ENCODE measurements at regions not wholly inside any gene's neighbourhood (a gene's known extent, or its start where the extent isn't known, plus 50 kb on each side); places are given as distances from the start of the nearest gene placed in this dataset.
"Not testable (repeated sequence)": the region's sequence is repeated elsewhere in the genome, so short reads cannot be mapped to it uniquely, and the experiment has no call there.

DNA sequence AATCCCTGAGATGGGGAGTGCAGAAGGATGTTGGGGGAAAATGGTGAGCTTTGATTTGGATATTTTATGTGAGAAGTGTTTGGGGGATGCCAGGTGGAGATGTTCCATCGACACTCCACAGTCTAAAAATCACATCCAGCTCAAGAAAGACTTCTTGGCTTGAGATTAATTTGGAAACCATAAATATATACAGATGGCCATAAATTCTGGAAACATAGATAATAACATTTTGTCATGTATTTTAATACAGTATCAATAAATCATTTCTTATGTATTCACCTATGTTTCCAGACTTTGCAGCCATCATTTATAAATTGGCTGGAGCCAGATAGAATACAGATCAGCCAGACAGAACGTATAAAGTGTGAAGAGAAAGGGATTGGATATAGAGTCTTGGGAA, 245.5 kb upstream of the DDHD1 start:
- Histone ChIP-seq H3K27ac (no peak overlapping the region), H3K4me1 (no peaks in the 10 kb centered on the region), H3K27me3 (no peaks in the 10 kb centered on the region), H3K9me3 (no peaks in the 10 kb centered on the region), H3K36me3 (no peaks in the 10 kb centered on the region), H3K4me3 (no peak overlapping the region)
- intact Hi-C loops (cut with DNase I), result no loop called here
- ATAC-seq (no peak), DNase-seq (no peak)
- TF ChIP-seq CTCF (IDR thresholded peaks at IDR 0.05), result no peak

DNA sequence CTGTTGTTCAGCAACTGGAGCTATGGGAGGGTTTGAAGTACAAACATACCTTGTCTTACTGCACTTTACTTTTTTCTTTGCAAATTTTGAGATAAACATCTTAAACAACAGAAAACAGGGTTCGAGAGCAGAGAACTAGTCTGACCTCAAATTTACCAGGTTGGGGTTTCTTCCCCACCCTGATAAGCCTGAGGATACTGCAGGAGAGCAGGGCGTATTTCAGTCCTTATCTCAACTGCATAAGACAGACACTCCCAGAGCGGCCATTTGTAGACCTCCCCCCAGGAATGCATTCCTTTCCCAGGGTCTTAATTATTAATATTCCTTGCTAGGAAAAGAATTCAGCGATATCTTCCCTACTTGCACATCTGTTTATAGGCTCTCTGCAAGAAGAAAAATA, 242.1 kb upstream of the DDHD1 start:
- ATAC-seq; H3K36me3 ChIP-seq; H3K4me1 ChIP-seq; intact Hi-C loops (cut with DNase I); DNase-seq; H3K27ac ChIP-seq; H3K27me3 ChIP-seq; H3K4me3 ChIP-seq; H3K9me3 ChIP-seq: not testable (repeated sequence)

- H3K36me3 ChIP-seq, result no peaks in the 10 kb centered on the region
- no peak for TF ChIP-seq CTCF (IDR thresholded peaks at IDR 0.05)
- ATAC-seq (no peak), DNase-seq (no peak)
- no peak overlapping the region for H3K4me3 ChIP-seq
- intact Hi-C loops (cut with DNase I), result no loop called here
- no peak overlapping the region for H3K27ac ChIP-seq
- no peaks in the 10 kb centered on the region for H3K27me3 ChIP-seq
- no peaks in the 10 kb centered on the region for H3K4me1 ChIP-seq
- H3K9me3 ChIP-seq, result no peaks in the 10 kb centered on the region
Observed at GRCh38 chr14:53391631-53392285, 238.6 kb upstream of the DDHD1 start.

DNA sequence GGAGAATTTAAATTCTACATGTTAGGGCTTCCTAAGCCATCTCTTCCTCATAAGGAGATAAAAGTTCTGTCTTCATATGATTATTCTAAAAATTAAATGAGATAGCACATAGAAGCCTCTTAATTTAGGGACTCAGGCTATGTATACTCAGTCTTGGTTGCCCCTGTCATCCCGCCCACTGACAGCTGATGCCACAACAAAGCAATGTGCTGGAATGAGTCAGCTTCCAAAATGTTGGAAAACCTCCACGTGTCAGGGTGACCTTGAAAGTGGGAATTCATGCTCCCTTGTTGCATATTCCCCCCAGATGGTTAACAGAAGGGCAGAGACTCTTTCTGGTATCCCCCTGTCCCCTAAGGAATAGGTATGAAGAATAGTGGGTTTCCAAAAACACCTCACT, 238.0 kb upstream of the DDHD1 start:
- Histone ChIP-seq H3K27me3 (no peaks in the 10 kb centered on the region), H3K36me3 (no peaks in the 10 kb centered on the region), H3K4me3 (no peak overlapping the region), H3K9me3 (no peaks in the 10 kb centered on the region), H3K4me1 (no peaks in the 10 kb centered on the region), H3K27ac (no peak overlapping the region)
- ATAC-seq (no peak), DNase-seq (no peak)
- no peak for TF ChIP-seq CTCF (IDR thresholded peaks at IDR 0.05)
- intact Hi-C loops (cut with DNase I), result no loop called here

DNA sequence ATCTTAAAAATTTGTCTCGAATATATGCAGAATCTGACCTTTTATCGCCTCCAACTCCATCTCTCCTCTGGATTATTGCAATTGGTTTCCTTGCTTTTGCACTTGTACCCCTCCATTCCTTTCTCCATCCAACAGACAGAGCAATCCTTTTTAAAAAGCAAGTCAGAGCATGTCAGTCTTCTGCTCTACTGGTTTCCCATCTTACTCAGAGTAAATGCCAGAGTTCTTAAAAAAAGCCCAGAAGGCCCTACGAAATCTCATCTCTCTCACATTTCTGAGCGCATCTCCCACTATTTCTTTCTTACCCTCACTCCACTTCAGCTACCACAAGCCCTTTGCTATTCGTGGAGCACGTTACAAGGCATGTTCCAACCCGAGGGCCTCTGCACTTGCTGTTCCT, 236.9 kb upstream of the DDHD1 start:
- no peak overlapping the region for H3K4me3 ChIP-seq
- ATAC-seq (no peak), DNase-seq (no peak)
- H3K27ac ChIP-seq, result no peak overlapping the region
- H3K4me1 ChIP-seq, result no peaks in the 10 kb centered on the region
- no peaks in the 10 kb centered on the region for H3K27me3 ChIP-seq
- intact Hi-C loops (cut with DNase I), result no loop called here
- no peaks in the 10 kb centered on the region for H3K9me3 ChIP-seq
- no peaks in the 10 kb centered on the region for H3K36me3 ChIP-seq
- TF ChIP-seq CTCF (IDR thresholded peaks at IDR 0.05), result no peak

GRCh38 chr14:53389202-53389601, 236.1 kb upstream of the DDHD1 start:
- Histone ChIP-seq H3K4me3 (no peak overlapping the region), H3K9me3 (no peaks in the 10 kb centered on the region), H3K27me3 (no peaks in the 10 kb centered on the region), H3K36me3 (no peaks in the 10 kb centered on the region), H3K27ac (no peak overlapping the region), H3K4me1 (no peaks in the 10 kb centered on the region)
- intact Hi-C loops (cut with DNase I), result no loop called here
- no peak for ATAC-seq
- no peak for DNase-seq
- TF ChIP-seq CTCF (IDR thresholded peaks at IDR 0.05), result no peak

All from upper lobe of right lung (tissue), 1 donor.